HAP-1 (cell line): ENCODE measurements at regions not wholly inside any gene's neighbourhood (a gene's known extent, or its start where the extent isn't known, plus 50 kb on each side); places are given as distances from the start of the nearest gene placed in this dataset.

Experiments
- DNase-seq, 2 experiments: peaks; one replicate each; pipeline ENCODE4 v3.0.0-alpha.2; 2016 to 2020; ENCODE audit warnings: low spot score in 2 of 2
- H3K27me3 ChIP-seq: fragments of 250-450 bp; sonication (Bioruptor Pico); 2 replicates; pipeline ENCODE4 v1.5.1; 2020; ENCODE audit warnings: low read depth, mild to moderate bottlenecking, moderate library complexity
- H3K36me3 ChIP-seq: fragments of 250-450 bp; sonication (Bioruptor Pico); replicated peaks from 2 replicates; pipeline ENCODE4 v1.5.1; 2020; ENCODE audit warnings: mild to moderate bottlenecking
- H3K4me1 ChIP-seq: fragments of 250-450 bp; sonication (Bioruptor Pico); 2 replicates; pipeline ENCODE4 v1.5.1; 2020; ENCODE audit warnings: mild to moderate bottlenecking
- H3K4me3 ChIP-seq: fragments of 250-450 bp; sonication (Bioruptor Pico); 2 replicates; pipeline ENCODE4 v1.5.1; 2020; ENCODE audit warnings: mild to moderate bottlenecking, moderate library complexity
- H3K9me3 ChIP-seq: fragments of 250-450 bp; sonication (Bioruptor Pico); 2 replicates; pipeline ENCODE4 v1.5.1; 2020; ENCODE audit warnings: mild to moderate bottlenecking, moderate library complexity
- in situ Hi-C: fragments of 300-500 bp; cut with MboI; formaldehyde crosslinking; loops from 3 replicates; pipeline ENCODE4 v1.14.3; 2020; ENCODE audit warnings: low sequenced_read_pairs, inconsistent platforms, mixed read lengths

- Histone ChIP-seq H3K4me1 (no peaks in the 10 kb centered on the region), H3K27me3 (peaks cover 6% of the 10 kb centered on the region; the same call in 1 of the 2 replicates), H3K36me3 (no peaks in the 10 kb centered on the region), H3K9me3 (no peaks in the 10 kb centered on the region), H3K4me3 (no peak overlapping the region)
- in situ Hi-C loops, result no loop called here
- no peak for DNase-seq
These were observed 119.8 kb upstream of the SLC25A33 start for GRCh38 chr1:9419369-9420041.

GRCh38 chr1:9420835-9421532 lies 118.3 kb upstream of the SLC25A33 start:
- no peaks in the 10 kb centered on the region for H3K36me3 ChIP-seq
- H3K9me3 ChIP-seq, result no peaks in the 10 kb centered on the region
- DNase-seq, result no peak
- no peak overlapping the region for H3K4me3 ChIP-seq
- H3K4me1 ChIP-seq, result no peaks in the 10 kb centered on the region
- H3K27me3 ChIP-seq, result peaks cover 6% of the 10 kb centered on the region; the same call in 1 of the 2 replicates
- in situ Hi-C loops, result no loop called here

GRCh38 chr1:9421533-9421873 lies 117.8 kb upstream of the SLC25A33 start:
- in situ Hi-C loops, result no loop called here

GRCh38 chr1:9422321-9422720 lies 116.9 kb upstream of the SLC25A33 start:
- Histone ChIP-seq H3K9me3 (no peaks in the 10 kb centered on the region), H3K4me1 (no peaks in the 10 kb centered on the region), H3K4me3 (no peak overlapping the region), H3K27me3 (peaks cover 6% of the 10 kb centered on the region; the same call in 1 of the 2 replicates), H3K36me3 (no peaks in the 10 kb centered on the region)
- no peak for DNase-seq
- in situ Hi-C loops, result no loop called here

More at GRCh38 chr1:9421533-9421873, 117.8 kb upstream of the SLC25A33 start:
- Histone ChIP-seq H3K4me1 (no peaks in the 10 kb centered on the region), H3K27me3 (peaks cover 6% of the 10 kb centered on the region; the same call in 1 of the 2 replicates), H3K36me3 (no peaks in the 10 kb centered on the region), H3K4me3 (no peak overlapping the region), H3K9me3 (no peaks in the 10 kb centered on the region)
- DNase-seq, result no peak

GRCh38 chr1:9422911-9423505 lies 116.3 kb upstream of the SLC25A33 start:
- no peak for DNase-seq
- in situ Hi-C loops, result no loop called here
- no peak overlapping the region for H3K4me3 ChIP-seq
- H3K4me1 ChIP-seq, result no peaks in the 10 kb centered on the region
- H3K9me3 ChIP-seq, result no peaks in the 10 kb centered on the region
- no peaks in the 10 kb centered on the region for H3K36me3 ChIP-seq
- H3K27me3 ChIP-seq, result peaks cover 6% of the 10 kb centered on the region; the same call in 1 of the 2 replicates

GRCh38 chr1:9424261-9424660 lies 115.0 kb upstream of the SLC25A33 start:
- peaks cover 5% of the 10 kb centered on the region for H3K4me1 ChIP-seq
- no peak for DNase-seq
- H3K27me3 ChIP-seq, result peaks cover 6% of the 10 kb centered on the region; the same call in 1 of the 2 replicates
- H3K9me3 ChIP-seq, result no peaks in the 10 kb centered on the region
- no peak overlapping the region for H3K4me3 ChIP-seq
- in situ Hi-C loops, result no loop called here
- no peaks in the 10 kb centered on the region for H3K36me3 ChIP-seq

DNA sequence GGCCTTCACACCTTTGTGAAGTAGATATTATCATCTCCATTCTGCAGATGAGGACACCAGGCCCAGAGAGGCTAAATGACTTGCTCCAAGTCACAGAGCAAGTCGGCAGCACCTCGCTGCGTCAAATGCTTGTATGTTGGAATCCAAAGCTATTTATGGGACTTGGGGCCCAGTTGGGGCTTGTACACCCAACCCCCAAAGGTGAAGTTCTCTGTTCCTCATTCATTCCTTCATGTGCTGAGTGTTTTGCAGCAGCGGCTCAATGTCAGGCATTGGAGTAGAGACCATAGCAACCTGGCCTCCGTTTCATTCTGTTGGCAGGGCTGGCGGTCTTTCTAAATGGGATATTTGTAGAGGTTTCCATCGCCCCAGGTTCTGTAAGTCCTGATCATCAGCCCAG lies 113.4 kb upstream of the SLC25A33 start:
- Histone ChIP-seq H3K9me3 (no peaks in the 10 kb centered on the region), H3K4me1 (peaks cover 10% of the 10 kb centered on the region), H3K36me3 (no peaks in the 10 kb centered on the region), H3K27me3 (peaks cover 6% of the 10 kb centered on the region; the same call in 1 of the 2 replicates), H3K4me3 (no peak overlapping the region)
- in situ Hi-C loops, result no loop called here
- no peak for DNase-seq

GRCh38 chr1:9426291-9426711 lies 113.0 kb upstream of the SLC25A33 start:
- no peaks in the 10 kb centered on the region for H3K9me3 ChIP-seq
- DNase-seq, result no peak
- H3K27me3 ChIP-seq, result peaks cover 6% of the 10 kb centered on the region; the same call in 1 of the 2 replicates
- H3K4me3 ChIP-seq, result no peak overlapping the region
- H3K4me1 ChIP-seq, result peaks cover 10% of the 10 kb centered on the region
- in situ Hi-C loops, result no loop called here
- H3K36me3 ChIP-seq, result no peaks in the 10 kb centered on the region

DNA sequence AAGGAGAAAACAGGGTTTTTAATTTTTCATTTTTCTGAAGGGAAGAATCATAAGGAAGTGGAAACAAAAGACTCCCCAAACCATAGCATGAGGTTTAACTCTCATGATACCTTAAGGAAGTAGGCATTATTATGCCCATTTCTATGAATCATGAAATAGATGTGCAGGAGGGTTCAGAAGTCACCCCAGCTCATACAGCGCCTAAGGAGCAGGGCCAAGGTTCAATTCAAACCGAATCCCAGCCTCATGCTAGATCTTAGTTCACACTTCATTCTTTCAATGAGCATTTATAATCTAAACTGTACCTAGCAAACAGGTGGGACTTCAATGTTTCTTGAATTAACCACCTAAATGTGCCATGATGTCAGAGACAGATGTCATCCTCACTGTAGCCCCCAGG lies 111.9 kb upstream of the SLC25A33 start:
- no peaks in the 10 kb centered on the region for H3K9me3 ChIP-seq
- no peak for DNase-seq
- H3K4me3 ChIP-seq, result no peak overlapping the region
- H3K36me3 ChIP-seq, result no peaks in the 10 kb centered on the region
- peaks cover 10% of the 10 kb centered on the region for H3K4me1 ChIP-seq
- H3K27me3 ChIP-seq, result peaks cover 3% of the 10 kb centered on the region; the same call in 1 of the 2 replicates
- in situ Hi-C loops, result no loop called here

- peak; percentile 93 to 99 for DNase-seq
- in situ Hi-C loops, result no loop called here
- Histone ChIP-seq H3K4me1 (peaks cover 10% of the 10 kb centered on the region), H3K9me3 (no peaks in the 10 kb centered on the region), H3K4me3 (peak overlapping the region; percentile 41), H3K27me3 (no peaks in the 10 kb centered on the region), H3K36me3 (no peaks in the 10 kb centered on the region)
These were observed 110.5 kb upstream of the SLC25A33 start for GRCh38 chr1:9428601-9429341.

GRCh38 chr1:9429342-9429711 lies 109.9 kb upstream of the SLC25A33 start:
- H3K4me1 ChIP-seq, result peaks cover 10% of the 10 kb centered on the region
- no peaks in the 10 kb centered on the region for H3K9me3 ChIP-seq
- DNase-seq, result no peak
- no peaks in the 10 kb centered on the region for H3K36me3 ChIP-seq
- H3K4me3 ChIP-seq, result peak overlapping the region; percentile 41
- in situ Hi-C loops, result no loop called here
- H3K27me3 ChIP-seq, result no peaks in the 10 kb centered on the region

GRCh38 chr1:9434247-9435152 lies 104.8 kb upstream of the SLC25A33 start:
- in situ Hi-C loops, result no loop called here
- Histone ChIP-seq H3K27me3 (peaks cover 4% of the 10 kb centered on the region), H3K9me3 (no peaks in the 10 kb centered on the region), H3K36me3 (no peaks in the 10 kb centered on the region), H3K4me3 (no peak overlapping the region), H3K4me1 (peaks cover 2% of the 10 kb centered on the region)
- DNase-seq, result no peak

GRCh38 chr1:9435153-9435636 lies 104.1 kb upstream of the SLC25A33 start:
- Histone ChIP-seq H3K9me3 (no peaks in the 10 kb centered on the region), H3K4me3 (no peak overlapping the region), H3K27me3 (peaks cover 4% of the 10 kb centered on the region), H3K4me1 (no peaks in the 10 kb centered on the region), H3K36me3 (no peaks in the 10 kb centered on the region)
- DNase-seq, result no peak
- in situ Hi-C loops, result no loop called here
